ENCODE measurements at regions not wholly inside any gene's neighbourhood (a gene's known extent, or its start where the extent isn't known, plus 50 kb on each side); places are given as distances from the start of the nearest gene placed in this dataset.

- TF ChIP-seq CTCF (IDR thresholded peaks at IDR 0.05) (no peak), POLR2AphosphoS5 (IDR thresholded peaks at IDR 0.05; ENCODE audit: insufficient read depth in 1 of 2, low read depth in 1 of 2) (no peak), POLR2A (IDR thresholded peaks at IDR 0.05) (no peak)
These were observed 187.6 kb upstream of the ANO3 start for GRCh38 chr11:26144291-26144690.

All from vagina (tissue), 2 donors.